NCI-H2196 (cell line): ENCODE measurements at regions not wholly inside any gene's neighbourhood (a gene's known extent, or its start where the extent isn't known, plus 50 kb on each side); places are given as distances from the start of the nearest gene placed in this dataset.
"Not testable (repeated sequence)": the region's sequence is repeated elsewhere in the genome, so short reads cannot be mapped to it uniquely, and the experiment has no call there.

ENCODE experiments used
- DNase-seq: peaks from one replicate; lab custom pipeline; 2025; ENCODE audit not compliant: unreplicated experiment; lab: John Stamatoyannopoulos, UW

GRCh38 chr3:75118779-75119178 lies 504.3 kb upstream of the CNTN3 start:
- DNase-seq: no peak

- no peak for DNase-seq
These were observed 512.1 kb upstream of the CNTN3 start for GRCh38 chr3:75126556-75126955.

GRCh38 chr3:75129101-75129500 lies 514.6 kb upstream of the CNTN3 start:
- DNase-seq: no peak

GRCh38 chr3:75136100-75136897 lies 521.8 kb upstream of the CNTN3 start:
- DNase-seq: no peak

- no peak for DNase-seq
These were observed 523.9 kb upstream of the CNTN3 start for GRCh38 chr3:75138345-75138744.

GRCh38 chr3:75140904-75141615 lies 523.1 kb upstream of the FRG2C start:
- no peak for DNase-seq

- DNase-seq: no peak
These were observed 519.7 kb upstream of the FRG2C start for GRCh38 chr3:75144406-75144805.

GRCh38 chr3:75171630-75172230 lies 492.4 kb upstream of the FRG2C start:
- DNase-seq: peak; percentile 6

- DNase-seq: no peak
These were observed 487.2 kb upstream of the FRG2C start for GRCh38 chr3:75176937-75177336.

GRCh38 chr3:75180235-75180944 lies 483.7 kb upstream of the FRG2C start:
- DNase-seq: no peak

- DNase-seq: no peak
These were observed 483.2 kb upstream of the FRG2C start for GRCh38 chr3:75180945-75181298.

- DNase-seq: no peak
These were observed 475.2 kb upstream of the FRG2C start for GRCh38 chr3:75188962-75189361.

- peak; percentile 17 for DNase-seq
These were observed 471.9 kb upstream of the FRG2C start for GRCh38 chr3:75192146-75192616.

GRCh38 chr3:75193797-75194196 lies 470.3 kb upstream of the FRG2C start:
- DNase-seq: no peak

GRCh38 chr3:75214332-75214731 lies 449.8 kb upstream of the FRG2C start:
- not testable (repeated sequence) for DNase-seq

- no peak for DNase-seq
These were observed 445.6 kb upstream of the FRG2C start for GRCh38 chr3:75218577-75218976.

- DNase-seq: no peak
These were observed 443.2 kb upstream of the FRG2C start for GRCh38 chr3:75220932-75221331.

GRCh38 chr3:75224412-75224811 lies 439.7 kb upstream of the FRG2C start:
- DNase-seq: no peak

GRCh38 chr3:75232216-75232615 lies 431.9 kb upstream of the FRG2C start:
- no peak for DNase-seq

GRCh38 chr3:75235631-75236030 lies 428.5 kb upstream of the FRG2C start:
- no peak for DNase-seq

GRCh38 chr3:75237053-75237452 lies 427.1 kb upstream of the FRG2C start:
- no peak for DNase-seq
